B cell (primary cell): ENCODE measurements at regions not wholly inside any gene's neighbourhood (a gene's known extent, or its start where the extent isn't known, plus 50 kb on each side); places are given as distances from the start of the nearest gene placed in this dataset.

Experiments
- CTCF ChIP-seq: fragments of 200-600 bp; IDR thresholded peaks from one replicate; pipeline ENCODE4 v1.8.0; 2022; ENCODE audit warnings: antibody characterized with exemption, mild to moderate bottlenecking
- EZH2 ChIP-seq: IDR thresholded peaks from 2 replicates; pipeline ENCODE4 v1.6.1; 2012; ENCODE audit warnings: borderline replicate concordance, low read depth, mild to moderate bottlenecking, moderate library complexity, low read length; ENCODE audit not compliant: insufficient read depth, poor library complexity, severe bottlenecking

- no peak for TF ChIP-seq CTCF
- TF ChIP-seq EZH2: no peak
These were observed 96.7 kb upstream of the SLC25A13 start for GRCh38 chr7:96418581-96418980.
